ENCODE measurements at regions not wholly inside any gene's neighbourhood (a gene's known extent, or its start where the extent isn't known, plus 50 kb on each side); places are given as distances from the start of the nearest gene placed in this dataset.
"Not testable (repeated sequence)": the region's sequence is repeated elsewhere in the genome, so short reads cannot be mapped to it uniquely, and the experiment has no call there.

DNA sequence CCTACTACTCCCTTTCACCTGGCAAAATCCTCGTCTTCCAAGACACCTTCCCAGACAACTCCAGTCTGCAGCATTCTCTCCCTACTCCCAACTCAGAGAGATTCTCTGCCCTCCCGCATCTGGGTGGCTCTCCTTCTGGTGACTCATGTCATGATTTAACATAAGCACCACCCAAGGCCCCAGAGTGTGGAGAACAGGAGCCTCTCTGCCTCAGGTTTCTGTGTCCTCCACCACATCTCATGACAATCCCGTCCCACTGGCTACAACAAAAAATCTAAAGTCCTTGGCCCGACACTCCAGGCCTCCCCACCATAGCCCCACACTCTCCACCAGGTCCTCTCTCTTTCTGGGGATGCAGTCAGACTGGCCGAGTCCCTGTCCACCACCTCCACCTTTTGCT lies 197.1 kb downstream of the BCL11A start:
- peak; percentile 10 for DNase-seq (ENCODE audit: low spot score)

DNA sequence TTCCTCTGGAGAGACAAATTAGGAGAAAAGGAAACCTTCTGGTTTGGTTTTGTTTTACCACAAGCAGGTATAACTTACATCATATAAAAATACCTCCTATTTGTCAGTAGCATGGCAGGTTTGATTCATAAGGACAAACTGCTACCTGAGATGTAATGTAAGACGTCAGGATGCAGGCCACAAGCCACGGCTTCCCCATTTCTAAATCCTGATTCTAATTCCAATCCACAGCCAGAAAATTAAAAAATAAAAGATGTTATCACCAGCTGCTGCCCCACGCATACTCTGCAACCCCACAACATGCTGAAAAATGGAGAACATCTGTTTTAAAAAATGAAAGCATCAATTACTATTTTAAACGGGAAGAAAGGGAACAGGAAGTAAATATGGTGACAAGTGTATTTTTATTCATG lies 197.6 kb downstream of the BCL11A start:
- no peak for DNase-seq (ENCODE audit: low spot score)

DNA sequence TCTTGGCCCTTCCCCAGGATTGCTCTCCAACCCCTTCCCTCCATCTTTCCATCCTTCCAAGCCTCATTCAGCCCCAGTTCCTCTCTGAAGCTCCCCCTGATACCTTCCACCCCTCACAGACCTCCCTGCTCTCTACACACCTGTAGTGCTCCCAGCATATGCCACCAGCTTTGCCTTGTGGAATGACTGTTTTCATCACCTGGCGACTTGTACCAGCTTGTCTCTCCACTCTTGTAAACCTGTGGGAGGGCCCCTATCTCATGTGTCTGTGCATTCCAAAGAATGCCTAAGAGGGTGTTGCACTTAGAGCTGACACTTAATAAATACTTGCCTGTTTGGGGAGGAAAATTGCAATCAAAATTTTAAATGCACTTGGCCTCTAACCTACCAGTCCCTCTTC lies 198.7 kb downstream of the BCL11A start:
- no peak for DNase-seq (ENCODE audit: low spot score)

DNA sequence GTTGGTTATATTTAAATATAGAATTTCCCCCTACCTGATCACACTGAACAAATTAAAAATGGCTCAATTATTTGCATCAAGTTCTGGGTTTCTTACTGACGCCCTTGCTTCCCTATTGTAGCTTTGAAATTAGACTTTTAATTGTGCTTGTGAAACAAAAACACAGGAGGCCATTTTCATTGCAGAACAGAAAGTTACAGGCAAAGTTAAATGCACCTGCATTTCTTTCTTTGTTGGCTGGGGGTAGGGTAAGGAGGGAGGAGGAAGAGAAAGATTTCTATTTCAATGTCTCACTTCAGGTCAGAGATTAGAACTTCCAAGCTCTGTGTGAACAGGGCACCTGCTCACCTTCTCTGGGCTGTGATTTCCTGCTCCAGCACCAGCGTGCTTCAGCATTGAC lies 199.6 kb downstream of the BCL11A start:
- no peak for DNase-seq (ENCODE audit: low spot score)

DNA sequence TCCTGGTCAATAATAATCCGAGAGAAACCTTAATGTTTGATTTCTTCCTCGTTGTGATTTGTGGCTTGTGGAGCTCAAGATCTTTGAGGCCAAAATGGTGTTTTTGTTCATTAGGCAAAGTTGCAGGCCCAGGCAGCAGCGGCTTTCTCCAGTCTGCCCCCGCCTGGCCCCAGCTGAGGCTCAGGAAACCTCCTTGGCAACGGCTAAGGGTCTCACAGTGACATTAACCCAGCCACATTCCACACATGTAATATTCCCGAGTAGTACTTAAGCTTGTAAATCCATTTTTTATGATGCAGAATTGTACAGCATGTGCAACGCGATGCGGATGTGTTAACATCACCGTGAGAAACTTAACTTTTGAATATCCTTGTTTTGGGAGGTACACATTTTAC lies 200.1 kb downstream of the BCL11A start:
- no peak for DNase-seq (ENCODE audit: low spot score)

DNA sequence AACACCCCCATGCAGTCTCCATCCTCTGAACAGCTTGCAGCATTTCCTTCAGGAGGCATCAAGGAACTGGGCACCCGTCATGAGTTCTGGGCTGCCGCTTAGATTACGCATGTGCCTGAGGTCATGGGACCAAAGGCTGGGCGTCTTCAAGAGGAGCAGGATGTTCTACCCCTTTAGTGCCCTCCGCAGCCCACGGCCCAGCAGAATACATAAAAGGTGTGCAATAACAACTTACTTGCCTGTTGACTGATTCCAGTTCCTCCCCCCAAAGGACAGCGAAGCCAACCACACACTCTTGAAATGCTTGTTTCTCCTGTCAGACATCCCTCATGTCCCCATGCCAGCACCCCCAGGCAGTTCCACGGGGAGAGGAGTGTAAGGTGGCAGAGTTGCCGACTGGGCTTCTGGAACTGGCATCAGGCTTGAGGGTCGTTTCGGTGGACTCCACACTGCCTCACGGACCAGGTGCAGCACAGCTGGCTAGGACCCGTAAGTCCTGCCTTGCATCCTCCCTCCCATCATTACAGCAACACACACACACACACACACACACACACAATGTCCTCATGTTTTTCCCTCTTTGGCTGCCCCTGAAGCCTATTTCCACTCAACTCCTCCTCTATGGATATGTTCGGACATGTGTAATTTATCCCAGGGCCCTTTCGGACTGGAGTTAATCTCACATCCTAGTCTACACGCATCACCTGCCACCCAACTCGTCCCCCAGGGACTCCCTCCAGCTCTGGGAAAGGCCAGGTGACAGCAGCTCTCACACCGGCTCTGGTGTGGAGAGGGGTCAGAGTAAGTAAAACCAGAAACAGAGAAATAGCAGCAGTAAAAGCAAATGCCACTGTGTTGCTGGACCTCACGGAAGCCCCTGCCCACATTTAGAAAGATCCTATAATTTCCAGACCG lies 200.7 kb downstream of the BCL11A start:
- no peak for DNase-seq (ENCODE audit: low spot score)

DNA sequence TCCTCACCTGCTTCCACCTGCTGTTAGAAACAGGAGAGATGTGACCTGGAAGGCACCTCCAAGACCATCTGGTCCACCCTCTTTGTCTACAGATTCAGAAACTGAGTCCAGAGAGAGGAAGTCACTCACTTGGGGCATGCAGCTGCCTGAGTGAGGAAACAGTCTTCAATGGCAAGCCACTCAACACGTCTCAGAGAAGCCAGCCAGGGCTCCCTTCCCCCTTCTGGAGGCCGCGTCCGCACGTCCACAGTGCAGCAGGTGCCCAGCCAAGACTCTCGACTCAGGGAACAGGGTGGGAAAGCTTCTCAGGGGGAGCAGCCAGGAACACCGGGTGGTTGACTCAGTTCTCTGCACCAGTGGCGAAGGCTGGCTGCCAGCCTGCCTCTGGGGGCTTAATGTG lies 201.7 kb downstream of the BCL11A start:
- DNase-seq (ENCODE audit: low spot score): no peak

DNA sequence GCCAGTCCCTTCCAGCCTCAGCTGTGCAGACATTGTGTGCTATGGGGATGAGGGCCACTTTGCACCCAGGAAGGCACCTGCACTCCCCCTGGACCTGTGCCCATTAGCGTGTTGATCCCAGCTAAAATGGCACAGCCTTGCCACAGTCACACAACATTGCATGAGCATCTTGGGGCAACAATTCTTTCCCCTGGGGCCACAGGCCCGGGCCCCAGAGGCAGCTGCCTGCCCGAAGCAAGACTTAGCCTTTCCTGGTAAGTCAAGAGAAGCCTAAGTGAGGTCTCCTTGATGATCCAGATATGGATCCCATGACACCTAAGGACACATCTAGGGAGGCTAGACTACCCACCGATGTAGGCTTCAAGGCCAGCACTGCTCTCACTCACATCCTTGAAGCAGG lies 202.1 kb downstream of the BCL11A start:
- DNase-seq (ENCODE audit: low spot score): no peak

DNA sequence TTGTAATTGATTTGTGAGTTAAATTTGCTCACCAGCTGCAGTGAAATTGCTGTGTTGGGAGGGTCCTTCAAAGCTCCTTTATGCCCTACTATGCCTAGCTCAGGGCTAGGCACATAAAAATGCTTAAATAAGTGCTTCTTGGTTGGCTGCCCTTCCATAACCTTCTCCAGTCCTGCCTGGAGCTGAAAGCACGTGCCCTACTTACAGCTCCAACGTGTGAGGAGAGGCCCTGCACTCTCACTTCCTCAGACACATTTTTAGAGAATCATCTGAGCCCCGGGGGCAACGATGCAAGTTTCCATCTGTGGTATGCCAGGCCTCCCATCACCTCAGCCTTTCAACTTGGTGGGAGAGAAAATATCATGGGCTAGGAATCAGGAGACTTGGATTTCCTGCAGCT lies 202.7 kb downstream of the BCL11A start:
- no peak for DNase-seq (ENCODE audit: low spot score)

DNA sequence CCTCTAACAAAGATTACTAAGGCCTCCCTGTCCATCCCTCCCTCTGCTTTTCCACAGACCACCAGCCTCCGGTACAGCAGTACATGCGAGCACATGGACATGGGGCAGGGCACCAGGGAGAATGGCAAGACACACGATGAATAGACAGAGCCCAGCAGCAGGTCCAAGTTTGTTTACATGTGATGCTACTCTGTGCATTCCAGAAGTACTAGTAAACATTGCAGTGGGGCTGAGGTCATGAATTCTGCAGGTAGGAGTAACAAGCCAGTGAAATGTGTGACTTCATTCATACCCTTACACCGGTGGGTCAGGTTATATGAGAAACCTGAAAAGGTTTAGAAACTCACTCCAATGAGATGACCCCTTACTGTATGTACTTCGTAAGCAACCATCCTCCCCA lies 205.7 kb downstream of the BCL11A start:
- no peak for DNase-seq (ENCODE audit: low spot score)

DNA sequence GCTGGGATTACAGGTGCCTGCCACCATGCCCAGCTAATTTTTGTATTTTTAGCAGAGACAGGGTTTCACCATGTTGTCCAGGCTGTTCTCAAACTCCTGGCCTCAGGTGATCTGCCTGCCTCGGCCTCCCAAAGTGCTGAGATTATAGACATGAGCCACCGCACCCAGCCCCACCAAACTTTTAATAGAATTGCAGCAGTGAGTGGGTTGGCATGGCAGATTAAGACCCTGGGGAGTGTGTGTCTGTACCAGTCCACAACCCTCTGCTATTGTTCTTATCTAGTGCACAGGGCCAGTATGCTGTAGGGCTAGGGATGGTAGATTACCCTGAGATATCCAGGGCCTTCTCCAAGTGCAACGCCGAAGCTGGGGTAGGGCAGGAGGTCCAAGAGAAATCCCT lies 211.0 kb downstream of the BCL11A start:
- not testable (repeated sequence) for DNase-seq (ENCODE audit: low spot score)

DNA sequence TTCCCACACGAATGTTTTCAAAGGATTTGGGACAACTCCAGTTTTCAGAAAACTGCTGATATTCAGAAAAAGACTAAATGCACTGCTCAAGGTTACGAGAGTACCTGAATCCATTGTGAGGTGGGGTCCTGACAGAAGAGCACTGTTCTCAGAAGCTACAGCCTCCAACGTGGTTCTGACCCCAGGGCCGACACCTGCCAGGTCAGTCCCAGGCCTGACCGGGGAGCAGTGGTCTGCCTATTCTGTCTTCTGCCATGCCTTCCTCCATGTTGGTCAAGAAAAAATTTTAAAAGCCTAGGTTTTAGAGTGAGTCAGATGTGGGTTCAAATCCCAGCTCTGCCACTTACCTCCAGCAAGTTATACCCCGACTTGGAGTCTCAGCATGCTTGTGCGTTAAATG lies 212.3 kb downstream of the BCL11A start:
- DNase-seq (ENCODE audit: low spot score): no peak

DNA sequence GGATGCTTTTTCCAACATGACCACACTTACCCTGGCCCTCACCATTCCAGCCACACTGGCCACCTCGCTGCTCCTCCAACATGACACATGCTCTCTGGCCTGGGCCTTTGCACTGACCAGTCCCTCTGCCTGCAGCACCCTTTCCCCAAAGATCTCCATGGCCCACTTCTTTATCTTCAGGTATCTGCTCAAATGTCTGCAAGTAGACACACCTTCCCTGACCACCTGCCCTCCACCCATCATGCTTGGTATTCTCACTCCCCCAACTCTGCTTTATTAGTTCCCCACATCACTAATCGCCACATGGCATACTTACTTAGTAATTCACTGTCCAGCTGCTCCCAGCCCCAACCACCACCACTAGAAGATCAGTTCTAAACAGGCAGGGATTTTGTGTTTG lies 214.2 kb downstream of the BCL11A start:
- DNase-seq (ENCODE audit: low spot score): no peak

DNA sequence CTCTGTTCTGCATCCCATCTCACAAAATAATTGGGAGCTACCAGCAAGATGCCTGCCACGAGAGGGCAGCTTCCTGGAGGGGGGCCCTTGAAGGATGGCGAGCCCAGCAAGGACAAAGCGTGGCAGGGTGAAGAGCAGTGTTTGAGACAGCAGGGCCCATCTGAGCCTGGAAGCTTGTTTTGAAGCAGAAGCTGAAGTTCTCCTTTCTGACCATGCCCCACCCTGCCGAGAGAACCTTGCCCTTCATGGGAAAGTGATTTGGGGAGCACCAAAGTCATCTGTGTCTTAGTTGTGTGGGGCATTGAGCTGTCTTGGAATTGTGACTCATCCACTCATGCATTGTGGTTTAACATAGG lies 216.3 kb downstream of the BCL11A start:
- DNase-seq (ENCODE audit: low spot score): no peak

DNA sequence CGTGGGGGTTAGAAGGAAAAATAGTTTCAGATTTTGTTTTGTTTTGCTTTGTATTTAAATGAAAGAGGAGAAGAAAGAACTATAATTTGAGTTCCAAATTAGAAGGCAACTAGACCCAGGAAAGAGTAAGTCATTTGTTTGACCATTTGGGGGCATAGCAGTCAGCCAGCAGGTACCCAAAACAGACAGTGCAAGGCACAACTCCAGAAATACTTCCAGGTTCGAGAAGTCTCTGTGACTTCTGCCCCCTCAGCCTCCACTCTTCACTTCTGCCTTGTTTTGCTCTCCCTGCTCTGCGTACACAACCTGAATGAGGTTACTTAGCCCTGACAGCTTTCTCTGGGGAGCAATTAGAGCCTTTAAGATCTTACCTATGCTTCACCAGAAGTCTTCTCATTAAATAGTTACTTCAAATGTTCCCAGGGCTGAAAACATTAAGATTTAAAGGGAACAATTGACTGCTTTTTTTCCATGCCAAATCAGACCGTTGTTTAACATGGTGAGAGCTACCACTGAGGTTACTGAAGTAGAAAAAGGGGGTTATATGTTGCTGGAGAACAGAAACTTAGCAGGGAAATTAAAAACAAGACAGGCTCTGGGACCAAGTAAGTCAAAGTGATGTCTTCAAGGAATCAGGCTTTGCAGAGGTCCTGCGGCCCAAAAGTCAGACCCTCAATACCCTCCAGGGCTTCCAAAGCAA lies 216.9 kb downstream of the BCL11A start:
- no peak for DNase-seq (ENCODE audit: low spot score)

DNA sequence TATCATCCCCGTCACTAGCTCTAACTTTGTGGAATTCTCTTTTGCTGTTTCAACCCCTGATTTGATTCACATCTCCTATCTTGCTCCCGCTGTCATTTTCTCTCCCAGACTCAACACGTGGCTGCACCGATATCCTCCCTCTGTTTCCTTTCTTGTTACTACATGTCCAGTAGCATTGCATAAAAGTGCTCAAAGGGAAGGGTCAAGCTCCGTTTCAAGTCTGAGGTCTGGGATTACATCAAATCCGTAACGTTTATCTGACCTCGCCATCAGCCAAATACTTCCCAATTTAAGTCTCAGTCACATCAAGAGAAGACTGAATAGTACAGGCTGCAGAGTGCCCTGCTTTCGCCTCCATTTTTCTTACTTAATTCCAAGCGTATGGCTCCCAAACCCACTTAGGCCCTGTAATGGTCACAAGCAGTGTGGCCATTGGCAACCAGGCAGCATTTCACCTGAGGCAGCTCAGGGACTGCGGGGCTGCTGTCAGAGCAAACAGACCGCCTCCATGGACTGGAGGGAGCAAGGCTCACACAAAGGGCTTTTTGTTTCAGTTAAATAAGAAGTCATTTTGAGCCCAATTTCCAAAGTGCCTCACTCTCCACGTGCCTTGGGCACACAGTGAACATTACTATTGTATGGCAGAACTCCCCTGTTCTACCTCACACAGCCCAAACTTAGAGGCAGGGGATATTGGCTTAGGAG lies 217.8 kb downstream of the BCL11A start:
- DNase-seq (ENCODE audit: low spot score): no peak

DNA sequence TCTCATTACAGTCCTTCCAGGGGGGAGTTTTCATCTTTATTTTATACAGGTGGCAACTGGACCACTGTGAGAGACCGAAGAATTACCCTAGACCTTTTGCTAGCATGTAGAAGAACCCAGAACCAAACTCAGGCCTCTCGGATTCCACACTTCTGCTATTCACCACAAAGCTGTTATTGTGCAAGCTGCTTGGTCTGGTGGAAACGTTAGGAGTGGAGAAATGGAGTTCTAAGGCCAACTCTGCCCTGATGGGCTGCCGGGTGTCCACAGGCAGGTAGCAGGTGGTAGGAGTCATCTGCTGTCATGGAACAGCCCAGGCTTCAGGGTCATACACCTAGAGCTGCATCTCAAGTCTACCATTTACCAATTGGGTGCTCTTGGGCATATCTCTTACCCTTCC lies 218.8 kb downstream of the BCL11A start:
- DNase-seq (ENCODE audit: low spot score): no peak

DNA sequence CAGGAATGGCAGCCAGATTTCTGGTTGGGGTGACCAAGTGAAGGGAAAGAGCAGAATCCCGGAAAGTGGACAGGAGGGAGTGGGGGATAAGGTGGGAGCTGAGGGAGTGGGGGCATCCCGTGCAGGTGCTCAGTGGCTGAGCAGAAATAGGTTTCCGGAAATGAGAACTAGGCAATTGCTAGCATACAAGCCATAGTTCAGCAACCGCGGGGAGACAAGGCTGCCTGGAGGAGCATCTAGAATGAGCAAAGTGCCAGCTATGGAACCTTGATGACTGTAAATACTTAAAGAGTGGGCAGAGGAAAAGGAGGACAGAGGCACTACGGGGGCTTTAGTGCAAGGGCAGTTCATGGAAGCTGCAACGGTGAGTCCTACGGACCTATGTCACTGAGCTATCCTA lies 220.2 kb downstream of the BCL11A start:
- DNase-seq (ENCODE audit: low spot score): no peak

DNA sequence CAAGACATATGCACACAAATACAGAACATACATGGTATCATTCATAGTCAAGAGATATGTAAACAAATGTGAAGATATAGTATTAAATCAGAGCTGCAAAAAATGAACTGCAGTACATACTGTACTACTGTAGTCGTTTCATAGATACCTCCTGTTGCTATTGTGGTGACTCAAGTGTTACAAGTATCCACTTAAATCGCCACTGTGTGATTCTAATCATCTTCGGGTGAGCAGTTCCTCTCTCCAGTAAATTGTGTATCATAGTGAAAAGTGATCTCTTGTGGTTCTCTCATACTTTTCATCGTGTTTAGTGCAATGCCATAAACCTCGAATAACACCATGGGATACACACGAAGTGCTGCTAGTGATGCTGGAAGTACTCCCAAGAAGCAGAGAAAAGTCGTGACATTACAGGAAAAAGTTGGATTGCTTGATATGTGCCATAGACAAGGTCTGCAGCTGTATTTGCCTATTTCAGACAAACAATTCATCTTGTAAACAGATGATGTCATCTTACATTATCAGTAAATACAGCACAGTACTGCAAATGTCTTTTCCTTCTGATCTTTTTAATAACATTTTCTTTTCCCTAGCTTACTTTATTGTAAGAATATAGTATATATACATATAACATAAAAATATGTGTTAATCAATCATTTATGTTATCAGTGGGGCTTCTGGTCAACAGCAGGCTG lies 222.2 kb downstream of the BCL11A start:
- no peak for DNase-seq (ENCODE audit: low spot score)

DNA sequence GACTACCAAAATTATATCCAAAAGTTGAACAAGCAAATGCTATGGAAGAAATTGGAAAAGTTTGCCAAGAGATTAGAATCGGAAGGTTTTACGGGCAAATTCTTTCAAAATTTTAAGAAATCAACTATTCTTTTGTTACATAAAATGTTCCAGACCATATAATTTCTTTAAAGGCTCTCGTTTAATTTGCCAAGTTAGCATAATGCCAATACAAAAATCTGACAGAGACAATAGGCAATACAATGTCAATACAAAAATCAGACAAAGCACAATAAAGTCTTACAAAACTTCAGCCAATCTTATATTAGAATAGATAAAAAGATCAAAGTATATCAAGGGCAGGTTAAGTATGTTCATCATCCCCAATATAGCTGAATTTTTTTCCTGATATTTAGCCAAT lies 224.2 kb downstream of the BCL11A start:
- no peak for DNase-seq (ENCODE audit: low spot score)

DNA sequence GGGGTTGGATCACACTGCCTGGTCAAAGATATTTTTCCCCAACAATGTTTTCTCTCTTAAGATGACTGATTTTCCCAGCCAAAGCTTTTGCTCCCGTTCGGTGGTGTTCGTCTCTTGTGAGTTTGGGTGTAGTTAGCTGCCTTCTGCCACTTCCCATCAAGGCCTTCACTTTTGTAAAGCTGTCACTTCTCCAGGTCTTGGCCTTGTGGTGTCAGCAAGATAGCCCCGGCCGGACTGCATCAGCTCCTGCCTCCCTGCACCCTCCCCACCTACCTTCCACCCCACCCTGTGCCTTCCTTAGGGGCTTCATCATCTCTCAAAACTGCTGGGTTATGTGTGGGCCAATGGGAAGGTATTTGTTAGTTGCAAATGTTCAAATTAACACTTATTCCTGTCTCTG lies 228.9 kb downstream of the BCL11A start:
- no peak for DNase-seq (ENCODE audit: low spot score)

DNA sequence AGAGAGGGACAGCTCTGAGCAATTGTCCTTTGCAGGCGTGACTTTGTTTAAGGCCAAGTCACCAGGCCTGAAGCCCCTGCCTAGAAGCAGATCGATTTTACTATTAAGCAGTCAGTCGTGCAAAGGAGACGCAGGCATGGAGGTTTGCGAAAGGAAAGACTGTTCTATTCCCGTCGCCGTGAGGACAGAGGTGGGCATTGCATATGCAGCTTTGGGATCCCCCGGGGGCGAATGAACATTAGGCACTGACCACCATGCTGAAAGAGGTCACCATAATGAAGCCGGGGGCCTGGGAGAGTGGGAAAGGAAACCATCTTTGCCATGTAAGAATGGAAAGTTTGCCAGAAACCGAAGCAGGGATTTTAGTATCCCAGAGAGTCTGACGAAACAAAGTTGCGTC lies 231.6 kb downstream of the BCL11A start:
- no peak for DNase-seq (ENCODE audit: low spot score)

All from AG08395 (cell line).